SK-N-MC (cell line): ENCODE measurements at regions not wholly inside any gene's neighbourhood (a gene's known extent, or its start where the extent isn't known, plus 50 kb on each side); places are given as distances from the start of the nearest gene placed in this dataset.
"Not testable (repeated sequence)": the region's sequence is repeated elsewhere in the genome, so short reads cannot be mapped to it uniquely, and the experiment has no call there.

Source experiments
- DNase-seq: peaks from one replicate; pipeline ENCODE4 v3.0.0-alpha.2; 2011; ENCODE audit warnings: low read depth, low spot score
- H3K27ac ChIP-seq: fragments of 200-600 bp; sonication (generic); 2 replicates; pipeline ENCODE4 v1.5.1; 2016; ENCODE audit warnings: mixed run types
- H3K36me3 ChIP-seq: fragments of 200-600 bp; sonication (generic); 2 replicates; pipeline ENCODE4 v1.6.1; 2017; ENCODE audit warnings: antibody characterized with exemption, low read length, mixed read lengths; ENCODE audit not compliant: insufficient read depth
- H3K4me3 ChIP-seq: fragments of 200-600 bp; sonication (generic); 2 replicates; pipeline ENCODE4 v1.5.1; 2016
- H3K9ac ChIP-seq: fragments of 200-600 bp; sonication (generic); 2 replicates; pipeline ENCODE4 v1.8.0; 2017; ENCODE audit warnings: mixed run types, mixed read lengths; ENCODE audit not compliant: insufficient read length
- H3K9me3 ChIP-seq: fragments of 200-600 bp; sonication (generic); 2 replicates; pipeline ENCODE4 v1.6.1; 2017; ENCODE audit warnings: low read depth, mild to moderate bottlenecking, antibody characterized with exemption, low read length, moderate library complexity, mixed read lengths
- EZH2 ChIP-seq: fragments of 200-600 bp; sonication (generic); IDR thresholded peaks from one replicate; pipeline ENCODE4 v1.6.1; 2017; ENCODE audit warnings: antibody characterized with exemption
- FOXP2 ChIP-seq: optimal IDR thresholded peaks from 2 replicates; pipeline ENCODE3; 2011; ENCODE audit warnings: mild to moderate bottlenecking, moderate library complexity; ENCODE audit not compliant: insufficient read depth; ENCODE audit errors: extremely low read length, control extremely low read depth
- POLR2AphosphoS5 ChIP-seq: IDR thresholded peaks from 2 replicates; pipeline ENCODE4 v1.6.1; 2012; ENCODE audit warnings: mild to moderate bottlenecking, low read depth, low read length, borderline replicate concordance

DNA sequence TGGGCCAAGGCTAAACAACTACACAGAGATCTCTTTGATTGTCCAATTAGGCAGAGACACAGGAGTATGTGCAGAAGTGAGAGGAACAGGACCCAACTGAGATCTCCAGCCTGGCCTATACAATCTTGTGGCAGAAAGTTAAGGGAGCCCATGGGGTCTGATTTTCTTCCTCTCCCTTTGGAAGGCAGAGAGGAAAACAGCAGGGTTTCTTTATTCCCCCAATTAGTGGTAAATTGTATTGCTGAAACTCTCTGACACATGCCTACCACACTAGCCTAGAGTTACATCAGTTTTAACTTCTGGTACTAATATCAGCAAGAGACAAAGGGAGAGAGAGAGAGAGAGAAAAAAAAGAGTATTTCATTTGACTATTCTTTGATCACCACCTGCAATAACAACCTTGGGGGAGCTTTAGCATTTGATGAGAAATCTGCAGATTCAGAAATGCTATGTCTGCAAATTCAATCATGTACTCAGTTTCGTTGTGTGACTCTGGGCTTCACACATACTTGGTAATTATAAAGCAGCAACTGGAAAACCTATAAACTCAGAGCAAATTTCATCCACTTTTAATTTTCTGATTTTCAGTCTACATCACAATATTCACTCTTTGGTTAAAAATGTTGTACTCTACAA is 260.3 kb upstream of the SPTLC3 start:
- Histone ChIP-seq H3K36me3 (no peaks in the 10 kb centered on the region), H3K9me3 (no peaks in the 10 kb centered on the region), H3K4me3 (no peak overlapping the region), H3K27ac (no peak overlapping the region), H3K9ac (no peak overlapping the region)
- DNase-seq, result no peak
- TF ChIP-seq POLR2AphosphoS5, result no peak
- TF ChIP-seq EZH2, result no peak
- no peak for TF ChIP-seq FOXP2

DNA sequence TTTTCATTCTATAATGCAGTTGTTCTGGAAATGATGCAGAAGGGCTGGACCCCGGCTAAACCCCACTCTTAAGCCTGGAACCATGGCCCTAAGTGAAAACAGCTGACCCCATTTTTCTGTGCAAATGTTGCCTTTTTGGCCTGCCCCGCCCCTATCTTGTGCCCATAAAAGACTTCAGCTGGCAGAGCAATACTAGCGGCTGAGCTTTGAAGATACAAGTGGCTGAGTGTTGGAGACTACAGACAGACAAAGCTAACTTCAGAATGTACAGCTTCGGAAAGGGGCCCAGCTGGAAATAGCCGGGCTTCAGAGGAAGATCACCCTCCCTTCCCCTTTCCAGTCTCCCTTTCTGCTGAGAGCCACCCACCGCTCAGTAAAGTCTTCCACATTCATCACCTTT is 258.6 kb upstream of the SPTLC3 start:
- TF ChIP-seq POLR2AphosphoS5 (no peak), FOXP2 (no peak), EZH2 (no peak)
- Histone ChIP-seq H3K4me3 (no peak overlapping the region), H3K9ac (no peak overlapping the region), H3K9me3 (no peaks in the 10 kb centered on the region), H3K36me3 (no peaks in the 10 kb centered on the region), H3K27ac (no peak overlapping the region)
- DNase-seq, result no peak

DNA sequence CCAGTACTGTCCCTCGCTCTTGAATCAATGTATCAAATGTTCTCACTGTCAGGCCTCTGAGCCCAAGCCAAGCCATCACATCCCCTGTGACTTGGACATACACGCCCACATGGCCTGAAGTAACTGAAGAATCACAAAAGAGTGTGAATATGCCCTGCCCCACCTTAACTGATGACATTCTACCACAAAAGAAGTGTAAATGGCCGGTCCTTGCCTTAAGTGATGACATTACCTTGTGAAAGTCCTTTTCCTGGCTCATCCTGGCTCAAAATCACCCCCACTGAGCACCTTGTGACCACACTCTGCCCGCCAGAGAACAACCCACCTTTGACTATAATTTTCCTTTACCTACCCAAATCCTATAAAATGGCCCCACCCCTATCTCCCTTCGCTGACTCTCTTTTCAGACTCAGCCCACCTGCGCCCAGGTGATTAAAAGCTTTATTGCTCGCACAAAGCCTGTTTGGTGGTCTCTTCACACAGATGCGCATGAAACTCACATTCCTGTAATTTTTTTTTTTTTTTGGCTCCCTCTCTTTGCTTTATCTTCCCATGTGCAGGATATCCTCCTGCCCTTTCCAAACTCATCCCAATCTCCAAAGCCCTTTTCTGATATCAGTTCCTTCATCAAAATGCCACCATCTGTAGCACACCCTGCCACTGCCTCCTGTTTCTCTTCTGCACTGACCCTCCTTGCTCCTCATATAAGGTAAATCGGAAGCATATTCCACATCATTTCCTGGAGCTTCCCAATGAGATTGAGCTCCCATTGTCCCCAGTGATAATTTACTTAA is 255.7 kb upstream of the SPTLC3 start:
- not testable (repeated sequence) for DNase-seq, H3K9ac ChIP-seq, H3K36me3 ChIP-seq, H3K27ac ChIP-seq, H3K4me3 ChIP-seq, H3K9me3 ChIP-seq

DNA sequence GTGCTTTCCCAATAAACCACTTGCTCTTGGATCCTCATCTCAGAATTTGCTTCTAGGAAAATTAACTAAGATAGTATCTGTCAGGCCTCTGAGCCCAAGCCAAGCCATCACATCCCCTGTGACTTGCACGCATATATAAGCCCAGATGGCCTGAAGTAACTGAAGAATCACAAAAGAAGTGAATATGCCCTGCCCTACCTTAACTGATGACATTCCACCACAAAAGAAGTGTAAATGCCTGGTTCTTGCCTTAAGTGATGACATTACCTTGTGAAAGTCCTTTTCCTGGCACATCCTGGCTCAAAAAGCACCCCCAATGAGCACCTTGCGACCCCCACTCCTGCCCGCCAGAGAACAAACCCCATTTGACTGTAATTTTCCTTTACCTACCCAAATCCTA is 255.0 kb upstream of the SPTLC3 start:
- H3K9me3 ChIP-seq, H3K9ac ChIP-seq, H3K4me3 ChIP-seq, DNase-seq, H3K36me3 ChIP-seq, H3K27ac ChIP-seq: not testable (repeated sequence)

- H3K4me3 ChIP-seq, DNase-seq, H3K9ac ChIP-seq, H3K27ac ChIP-seq, H3K36me3 ChIP-seq, H3K9me3 ChIP-seq: not testable (repeated sequence)
These were observed 249.3 kb upstream of the SPTLC3 start for GRCh38 chr20:12759493-12759892.

DNA sequence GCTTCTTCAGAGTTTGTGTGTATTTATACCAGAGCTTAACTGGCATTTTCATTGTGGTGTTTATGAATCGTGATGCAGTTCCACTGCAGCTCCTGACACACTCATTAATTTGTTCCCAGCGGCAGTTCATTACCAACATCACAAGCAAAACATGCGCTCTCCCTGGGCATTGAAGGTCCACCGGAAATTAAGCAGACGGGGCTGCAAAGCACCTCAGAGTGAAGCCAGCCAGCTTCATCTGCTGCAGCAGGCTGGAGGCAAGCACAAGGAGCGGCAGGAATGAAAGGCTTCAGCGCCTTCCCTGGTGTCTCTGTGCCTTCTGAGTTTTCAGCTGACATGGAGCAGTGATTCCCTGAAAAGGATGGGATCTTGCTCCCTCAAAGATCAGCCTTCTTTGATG is 246.0 kb upstream of the SPTLC3 start:
- TF ChIP-seq FOXP2 (no peak), EZH2 (no peak), POLR2AphosphoS5 (no peak)
- DNase-seq, result no peak
- Histone ChIP-seq H3K9ac (no peak overlapping the region), H3K36me3 (no peaks in the 10 kb centered on the region), H3K4me3 (no peak overlapping the region), H3K27ac (no peak overlapping the region), H3K9me3 (no peaks in the 10 kb centered on the region)

DNA sequence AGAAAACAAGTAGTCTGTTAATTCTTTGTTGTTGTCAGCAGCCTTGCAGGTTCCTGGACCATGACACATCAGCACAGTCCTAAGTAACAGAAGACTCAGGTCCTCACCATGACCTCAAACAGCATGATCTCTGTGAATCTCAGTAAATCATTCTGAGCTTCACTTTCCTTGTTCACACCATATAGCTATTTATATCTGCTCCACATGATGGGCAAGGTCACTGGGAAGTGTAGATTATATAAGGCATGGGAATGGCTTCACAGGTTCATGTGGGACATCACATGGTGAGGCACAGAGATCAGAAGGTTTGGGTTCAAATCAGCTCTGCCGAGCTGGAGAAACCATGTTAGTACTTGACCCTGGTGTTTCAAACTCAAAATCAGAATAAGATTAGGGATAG is 245.4 kb upstream of the SPTLC3 start:
- Histone ChIP-seq H3K4me3 (no peak overlapping the region), H3K9me3 (no peaks in the 10 kb centered on the region), H3K36me3 (no peaks in the 10 kb centered on the region), H3K27ac (no peak overlapping the region), H3K9ac (no peak overlapping the region)
- TF ChIP-seq POLR2AphosphoS5 (no peak), FOXP2 (no peak), EZH2 (no peak)
- DNase-seq, result no peak

GRCh38 chr20:12764053-12764452 is 244.7 kb upstream of the SPTLC3 start:
- Histone ChIP-seq H3K9me3 (no peaks in the 10 kb centered on the region), H3K36me3 (no peaks in the 10 kb centered on the region), H3K27ac (no peak overlapping the region), H3K4me3 (no peak overlapping the region), H3K9ac (no peak overlapping the region)
- TF ChIP-seq FOXP2, result no peak
- no peak for DNase-seq

DNA sequence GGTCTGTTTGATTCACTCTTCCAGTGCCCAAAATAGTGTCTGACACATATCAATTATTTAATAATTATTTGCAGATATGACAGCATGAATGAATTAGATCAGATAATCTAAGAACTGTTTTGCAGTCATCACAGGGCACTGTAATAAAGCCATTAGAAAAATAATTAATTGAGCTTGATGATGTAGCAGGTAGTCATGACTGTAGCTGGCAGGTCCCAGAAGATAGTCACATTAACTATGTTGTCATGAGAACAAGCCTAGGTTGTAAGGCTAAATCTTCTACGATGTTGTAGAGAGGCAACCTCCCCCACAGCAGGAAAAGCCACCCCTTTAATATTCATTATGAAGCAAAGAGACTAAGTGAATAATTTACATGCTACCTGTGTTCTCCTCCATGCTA is 243.9 kb upstream of the SPTLC3 start:
- TF ChIP-seq POLR2AphosphoS5 (no peak), FOXP2 (no peak), EZH2 (no peak)
- no peak overlapping the region for H3K27ac ChIP-seq
- H3K4me3 ChIP-seq, result no peak overlapping the region
- no peaks in the 10 kb centered on the region for H3K36me3 ChIP-seq
- H3K9me3 ChIP-seq, result no peaks in the 10 kb centered on the region
- DNase-seq, result no peak
- no peak overlapping the region for H3K9ac ChIP-seq

- H3K9ac ChIP-seq, result no peak overlapping the region
These were observed 234.8 kb upstream of the SPTLC3 start for GRCh38 chr20:12773936-12774335.

More at GRCh38 chr20:12773936-12774335, 234.8 kb upstream of the SPTLC3 start:
- Histone ChIP-seq H3K36me3 (no peaks in the 10 kb centered on the region), H3K9me3 (no peaks in the 10 kb centered on the region), H3K4me3 (no peak overlapping the region), H3K27ac (no peak overlapping the region)
- TF ChIP-seq POLR2AphosphoS5, result no peak
- no peak for TF ChIP-seq FOXP2
- TF ChIP-seq EZH2, result no peak
- no peak for DNase-seq
